Gastrocnemius medialis (tissue), 4 donors: ENCODE measurements at regions not wholly inside any gene's neighbourhood (a gene's known extent, or its start where the extent isn't known, plus 50 kb on each side); places are given as distances from the start of the nearest gene placed in this dataset.
A peak's percentile ranks its signal among the peaks of the same experiment; 100 is the strongest.

Experiments
- ATAC-seq, 2 donors: fragments of 150-250 bp; one replicate each; pipeline ENCODE4 v1.9.1; 2016
- DNase-seq, 2 donors: peaks; one replicate each; pipeline ENCODE4 v3.0.0-alpha.2; 2019
- H3K27ac ChIP-seq, 4 donors: fragments of 200-600 bp; sonication (generic); 1 replicate in 1 of 4; 2 replicates in 3 of 4; pipeline ENCODE4 v1.5.1; 2016 to 2018; ENCODE audit warnings: mild to moderate bottlenecking in 2 of 4, moderate library complexity in 1 of 4
- H3K27me3 ChIP-seq, 3 donors: fragments of 200-600 bp; sonication (generic) in 2 of 3; 1 replicate in 1 of 3; 2 replicates in 2 of 3; pipeline versions ENCODE4 v1.5.1 to v1.6.0; 2016 to 2019; ENCODE audit warnings: mild to moderate bottlenecking in 1 of 3, moderate library complexity in 1 of 3
- H3K36me3 ChIP-seq, 2 donors: fragments of 200-600 bp; sonication (generic) in 1 of 2; one replicate each; pipeline ENCODE4 v1.5.1; 2017 to 2018
- H3K4me1 ChIP-seq, 2 donors: fragments of 200-600 bp; sonication (generic) in 1 of 2; one replicate each; pipeline ENCODE4 v1.5.1; 2016 to 2017; ENCODE audit warnings: mild to moderate bottlenecking in 2 of 2
- H3K4me3 ChIP-seq, 4 donors: fragments of 200-600 bp; sonication (generic) in 3 of 4; 1 replicate in 1 of 4; 2 replicates in 3 of 4; pipeline ENCODE4 v1.5.1; 2016 to 2019; ENCODE audit warnings: mild to moderate bottlenecking in 2 of 4
- H3K9me3 ChIP-seq, 3 donors: fragments of 200-600 bp; sonication (generic) in 2 of 3; 1 replicate in 1 of 3; 2 replicates in 2 of 3; pipeline ENCODE4 v1.5.1; 2016 to 2019
- CTCF ChIP-seq, 5 experiments: fragments of 450-650 bp in 3 of 5; fragments of 200-600 bp in 2 of 5; sonication (generic) in 2 of 5; IDR thresholded peaks in 4 of 5; conservative IDR thresholded peaks in 1 of 5; 1 replicate in 4 of 5; 2 replicates in 1 of 5; pipeline ENCODE4 v1.5.1; 2016 to 2019; ENCODE audit warnings: antibody characterized with exemption in 5 of 5, mild to moderate bottlenecking in 3 of 5, moderate library complexity in 3 of 5
- POLR2A ChIP-seq, 2 donors: fragments of 450-650 bp; IDR thresholded peaks; one replicate each; pipeline ENCODE4 v1.6.1; 2017; ENCODE audit warnings: antibody characterized with exemption in 2 of 2, mild to moderate bottlenecking in 2 of 2, moderate library complexity in 2 of 2
- in situ Hi-C, 4 donors: fragments of 200-750 bp; cut with MboI; loops; one replicate each; pipeline versions ENCODE4 v1.15.0 to v1.8.0; 2017; ENCODE audit warnings: low sequenced_read_pairs in 4 of 4
- intact Hi-C: fragments of 100-400 bp; cut with DNase I; formaldehyde crosslinking; loops from one replicate; pipeline ENCODE4 v1.15.1; 2023; ENCODE audit warnings: low total_unique reads

- DNase-seq (no peak), ATAC-seq (no peak)
- Histone ChIP-seq H3K4me3 (no peak overlapping the region), H3K27me3 (no peaks in the 10 kb centered on the region), H3K36me3 (no peaks in the 10 kb centered on the region), H3K4me1 (peaks cover 5 to 17% of the 10 kb centered on the region in 2 donors), H3K9me3 (no peaks in the 10 kb centered on the region), H3K27ac (no peak overlapping the region)
- in situ Hi-C loops: no loop called here
- intact Hi-C loops: no loop called here
- TF ChIP-seq CTCF (IDR thresholded peaks at IDR 0.05 in 4 of 5, conservative IDR thresholded peaks at IDR 0.05 in 1 of 5) (no peak), POLR2A (IDR thresholded peaks at IDR 0.05) (no peak)
Observed at GRCh38 chr3:194045919-194046318, 90.0 kb upstream of the HES1 start.

GRCh38 chr3:194046531-194046930, 89.4 kb upstream of the HES1 start:
- ATAC-seq: no peak
- in situ Hi-C loops: no loop called here

GRCh38 chr3:194046995-194047645, 88.8 kb upstream of the HES1 start:
- ATAC-seq (peak; percentile 97 to 98), DNase-seq (peak; percentile 83 to 91)
- Histone ChIP-seq H3K36me3 (no peaks in the 10 kb centered on the region), H3K4me3 (no peak overlapping the region), H3K27ac (peak overlapping the region; percentile 62 to 78 (median 72)), H3K9me3 (no peaks in the 10 kb centered on the region), H3K27me3 (no peaks in the 10 kb centered on the region), H3K4me1 (peaks cover 5 to 17% of the 10 kb centered on the region in 2 donors)
- intact Hi-C loops: no loop called here
- in situ Hi-C loops: no loop called here
- no peak for TF ChIP-seq CTCF (IDR thresholded peaks at IDR 0.05 in 4 of 5, conservative IDR thresholded peaks at IDR 0.05 in 1 of 5)
- TF ChIP-seq POLR2A (IDR thresholded peaks at IDR 0.05): no peak

More at GRCh38 chr3:194046531-194046930, 89.4 kb upstream of the HES1 start:
- intact Hi-C loops: no loop called here
- Histone ChIP-seq H3K9me3 (no peaks in the 10 kb centered on the region), H3K36me3 (no peaks in the 10 kb centered on the region), H3K27me3 (no peaks in the 10 kb centered on the region), H3K4me3 (no peak overlapping the region), H3K4me1 (peaks cover 5 to 17% of the 10 kb centered on the region in 2 donors), H3K27ac (peak overlapping the region; percentile 62 to 78 (median 72))
- TF ChIP-seq CTCF (IDR thresholded peaks at IDR 0.05 in 4 of 5, conservative IDR thresholded peaks at IDR 0.05 in 1 of 5) (no peak), POLR2A (IDR thresholded peaks at IDR 0.05) (no peak)
- DNase-seq: no peak

- ATAC-seq (no peak), DNase-seq (no peak)
- no peak for TF ChIP-seq POLR2A (IDR thresholded peaks at IDR 0.05)
- TF ChIP-seq CTCF (IDR thresholded peaks at IDR 0.05 in 4 of 5, conservative IDR thresholded peaks at IDR 0.05 in 1 of 5): no peak
- H3K27ac ChIP-seq: no peak overlapping the region
- no peaks in the 10 kb centered on the region for H3K36me3 ChIP-seq
- intact Hi-C loops (no loop called here), in situ Hi-C loops (no loop called here)
- no peaks in the 10 kb centered on the region for H3K9me3 ChIP-seq
- H3K27me3 ChIP-seq: no peaks in the 10 kb centered on the region
- H3K4me1 ChIP-seq: peaks cover 5 to 17% of the 10 kb centered on the region in 2 donors
- no peak overlapping the region for H3K4me3 ChIP-seq
Observed at GRCh38 chr3:194049394-194049793, 86.6 kb upstream of the HES1 start.
